MM.1S (cell line): ENCODE measurements at regions not wholly inside any gene's neighbourhood (a gene's known extent, or its start where the extent isn't known, plus 50 kb on each side); places are given as distances from the start of the nearest gene placed in this dataset.
"Not testable (repeated sequence)": the region's sequence is repeated elsewhere in the genome, so short reads cannot be mapped to it uniquely, and the experiment has no call there.

ENCODE experiments used
- DNase-seq: peaks from one replicate; pipeline ENCODE4 v3.0.0-alpha.2; 2015
- H2AFZ ChIP-seq: fragments of 300-600 bp; sonication (generic); 2 replicates; pipeline ENCODE4 v1.6.0; 2016; ENCODE audit warnings: antibody characterized with exemption, low read length
- H3F3A ChIP-seq: fragments of 300-600 bp; sonication (generic); 2 replicates; pipeline ENCODE4 v1.6.1; 2016; ENCODE audit warnings: mild to moderate bottlenecking, antibody characterized with exemption, low read length, moderate library complexity, mixed read lengths; ENCODE audit not compliant: insufficient read depth
- H3K27ac ChIP-seq: fragments of 300-600 bp; sonication (generic); 2 replicates; pipeline ENCODE4 v1.5.1; 2016; ENCODE audit warnings: mild to moderate bottlenecking, low read length
- H3K27me3 ChIP-seq: fragments of 300-600 bp; sonication (generic); replicated peaks from 2 replicates; pipeline ENCODE4 v1.6.0; 2016; ENCODE audit warnings: low read length; ENCODE audit not compliant: insufficient read depth
- H3K36me3 ChIP-seq: fragments of 300-600 bp; sonication (generic); replicated peaks from 2 replicates; pipeline ENCODE4 v1.6.1; 2016; ENCODE audit warnings: mild to moderate bottlenecking, low read length, mixed read lengths; ENCODE audit not compliant: insufficient read depth
- H3K4me1 ChIP-seq: fragments of 300-600 bp; sonication (generic); 2 replicates; pipeline ENCODE4 v1.6.1; 2016; ENCODE audit warnings: low read length, mixed read lengths
- H3K4me2 ChIP-seq: fragments of 300-600 bp; sonication (generic); 2 replicates; pipeline ENCODE4 v1.6.0; 2016; ENCODE audit warnings: low read depth, low read length
- H3K4me3 ChIP-seq: fragments of 300-600 bp; sonication (generic); 2 replicates; pipeline ENCODE4 v1.5.1; 2016; ENCODE audit warnings: low read length, mixed read lengths
- H3K79me2 ChIP-seq: fragments of 300-600 bp; sonication (generic); 2 replicates; pipeline ENCODE4 v1.6.1; 2016; ENCODE audit warnings: mixed run types, low read length, mixed read lengths
- H3K9ac ChIP-seq: fragments of 300-600 bp; sonication (generic); 2 replicates; pipeline ENCODE4 v1.6.1; 2016; ENCODE audit warnings: low read length, mixed read lengths
- H3K9me2 ChIP-seq: fragments of 300-600 bp; sonication (generic); replicated peaks from 2 replicates; pipeline ENCODE4 v1.6.1; 2016; ENCODE audit warnings: mild to moderate bottlenecking, low read length, mixed read lengths; ENCODE audit not compliant: insufficient read depth
- H3K9me3 ChIP-seq: fragments of 300-600 bp; sonication (generic); replicated peaks from 2 replicates; pipeline ENCODE4 v1.6.1; 2016; ENCODE audit warnings: mild to moderate bottlenecking, low read length, mixed read lengths; ENCODE audit not compliant: insufficient read depth
- H4K20me1 ChIP-seq: fragments of 300-600 bp; sonication (generic); 2 replicates; pipeline ENCODE4 v1.6.1; 2016; ENCODE audit warnings: mild to moderate bottlenecking, low read length, moderate library complexity, mixed read lengths; ENCODE audit not compliant: insufficient read depth
- EZH2 ChIP-seq: fragments of 300-600 bp; sonication (generic); optimal IDR thresholded peaks from 2 replicates; pipeline ENCODE3; 2017; ENCODE audit warnings: low read depth, mild to moderate bottlenecking, antibody characterized with exemption, low read length, mixed read lengths
- EZH2phosphoT487 ChIP-seq: fragments of 300-600 bp; sonication (generic); IDR thresholded peaks from 2 replicates; pipeline ENCODE4 v1.6.1; 2018; ENCODE audit warnings: antibody characterized with exemption, low read length
- TF ChIP-seq, protein P1 (sequence below): fragments of 300-600 bp; sonication (generic); IDR thresholded peaks from 2 replicates; pipeline ENCODE4 v1.5.1; 2016; ENCODE audit warnings: antibody characterized with exemption, low read length, mixed read lengths

- DNase-seq = no peak
- Histone ChIP-seq H3K36me3 (no peaks in the 10 kb centered on the region), H3K27ac (no peak overlapping the region)
These were observed 176.4 kb downstream of the SLC38A4 start for GRCh38 chr12:46649433-46649832.

GRCh38 chr12:46647034-46647433, 178.8 kb downstream of the SLC38A4 start:
- no peaks in the 10 kb centered on the region for H3K36me3 ChIP-seq
- no peaks in the 10 kb centered on the region for H3K79me2 ChIP-seq
- DNase-seq = no peak
- no peak overlapping the region for H3K27ac ChIP-seq
- no peaks in the 10 kb centered on the region for H3K9me3 ChIP-seq
- no peak overlapping the region for H3K4me2 ChIP-seq
- H3K4me3 ChIP-seq = no peak overlapping the region
- TF ChIP-seq, protein P1, sequence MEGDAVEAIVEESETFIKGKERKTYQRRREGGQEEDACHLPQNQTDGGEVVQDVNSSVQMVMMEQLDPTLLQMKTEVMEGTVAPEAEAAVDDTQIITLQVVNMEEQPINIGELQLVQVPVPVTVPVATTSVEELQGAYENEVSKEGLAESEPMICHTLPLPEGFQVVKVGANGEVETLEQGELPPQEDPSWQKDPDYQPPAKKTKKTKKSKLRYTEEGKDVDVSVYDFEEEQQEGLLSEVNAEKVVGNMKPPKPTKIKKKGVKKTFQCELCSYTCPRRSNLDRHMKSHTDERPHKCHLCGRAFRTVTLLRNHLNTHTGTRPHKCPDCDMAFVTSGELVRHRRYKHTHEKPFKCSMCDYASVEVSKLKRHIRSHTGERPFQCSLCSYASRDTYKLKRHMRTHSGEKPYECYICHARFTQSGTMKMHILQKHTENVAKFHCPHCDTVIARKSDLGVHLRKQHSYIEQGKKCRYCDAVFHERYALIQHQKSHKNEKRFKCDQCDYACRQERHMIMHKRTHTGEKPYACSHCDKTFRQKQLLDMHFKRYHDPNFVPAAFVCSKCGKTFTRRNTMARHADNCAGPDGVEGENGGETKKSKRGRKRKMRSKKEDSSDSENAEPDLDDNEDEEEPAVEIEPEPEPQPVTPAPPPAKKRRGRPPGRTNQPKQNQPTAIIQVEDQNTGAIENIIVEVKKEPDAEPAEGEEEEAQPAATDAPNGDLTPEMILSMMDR = no peak
- H4K20me1 ChIP-seq = no peaks in the 10 kb centered on the region
- no peak overlapping the region for H3K9ac ChIP-seq
- H3K27me3 ChIP-seq = no peaks in the 10 kb centered on the region
- H3F3A ChIP-seq = no peaks in the 10 kb centered on the region
- no peaks in the 10 kb centered on the region for H3K9me2 ChIP-seq
- H3K4me1 ChIP-seq = no peaks in the 10 kb centered on the region
- H2AFZ ChIP-seq = no peak overlapping the region

More at GRCh38 chr12:46649433-46649832, 176.4 kb downstream of the SLC38A4 start:
- Histone ChIP-seq H3K9me2 (no peaks in the 10 kb centered on the region), H3K9ac (no peak overlapping the region), H4K20me1 (no peaks in the 10 kb centered on the region), H3K4me2 (no peak overlapping the region), H3K4me3 (no peak overlapping the region), H3K79me2 (no peaks in the 10 kb centered on the region), H3K27me3 (no peaks in the 10 kb centered on the region), H3F3A (no peaks in the 10 kb centered on the region), H3K4me1 (no peaks in the 10 kb centered on the region), H2AFZ (no peak overlapping the region), H3K9me3 (no peaks in the 10 kb centered on the region)
- no peak for TF ChIP-seq EZH2
- TF ChIP-seq, protein P1 = no peak
- no peak for TF ChIP-seq EZH2phosphoT487

- H3K27me3 ChIP-seq, H3K4me2 ChIP-seq, DNase-seq, H3K36me3 ChIP-seq, H3K4me3 ChIP-seq, H3K27ac ChIP-seq, H3F3A ChIP-seq, H4K20me1 ChIP-seq, H3K9me3 ChIP-seq, H3K79me2 ChIP-seq, H2AFZ ChIP-seq, H3K9me2 ChIP-seq, H3K9ac ChIP-seq, H3K4me1 ChIP-seq: not testable (repeated sequence)
These were observed 184.1 kb downstream of the SLC38A4 start for GRCh38 chr12:46641649-46642048.

GRCh38 chr12:46635818-46636217, 190.0 kb downstream of the SLC38A4 start:
- no peak for TF ChIP-seq EZH2phosphoT487
- TF ChIP-seq EZH2 = no peak
- TF ChIP-seq, protein P1 = no peak
- Histone ChIP-seq H3K9me2 (no peaks in the 10 kb centered on the region), H3K9ac (no peak overlapping the region)

More at GRCh38 chr12:46635818-46636217, 190.0 kb downstream of the SLC38A4 start:
- Histone ChIP-seq H3K79me2 (no peaks in the 10 kb centered on the region), H4K20me1 (no peaks in the 10 kb centered on the region), H3K4me1 (no peaks in the 10 kb centered on the region), H3K9me3 (no peaks in the 10 kb centered on the region), H3K27ac (no peak overlapping the region), H3K27me3 (no peaks in the 10 kb centered on the region), H3K4me3 (no peak overlapping the region), H3K4me2 (no peak overlapping the region), H2AFZ (no peak overlapping the region), H3K36me3 (no peaks in the 10 kb centered on the region), H3F3A (no peaks in the 10 kb centered on the region)
- no peak for DNase-seq
